ENCODE measurements at regions not wholly inside any gene's neighbourhood (a gene's known extent, or its start where the extent isn't known, plus 50 kb on each side); places are given as distances from the start of the nearest gene placed in this dataset.

GRCh38 chr13:59566561-59566960 lies 597.2 kb downstream of the DIAPH3 start:
- TF ChIP-seq CTCF (IDR thresholded peaks at IDR 0.05) (no peak), POLR2A (IDR thresholded peaks at IDR 0.05) (no peak)

Measured in heart left ventricle (tissue), 13 donors.